ENCODE measurements at regions not wholly inside any gene's neighbourhood (a gene's known extent, or its start where the extent isn't known, plus 50 kb on each side); places are given as distances from the start of the nearest gene placed in this dataset.

GRCh38 chr1:38560457-38560856 lies 299.1 kb downstream of the RRAGC start (continued):
- TF ChIP-seq ZNF462 (CRISPR knock-in tag; IDR thresholded peaks at IDR 0.05) (no peak), STAT1 (IDR thresholded peaks at IDR 0.05; ENCODE audit: unreplicated experiment) (no peak), CREB1 (CRISPR knock-in tag; IDR thresholded peaks at IDR 0.05; ENCODE audit: low read depth) (no peak)

GRCh38 chr1:38559446-38560165 lies 300.0 kb downstream of the RRAGC start:
- H3K4me3 Mint-ChIP-seq, result peak overlapping the region; percentile 60
- Histone ChIP-seq H3K4me3 (peak overlapping the region; percentile 58), H3K36me3 (ENCODE audit: insufficient read depth) (no peaks in the 10 kb centered on the region), H3K79me2 (replicated peaks; ENCODE audit: insufficient read depth) (no peaks in the 10 kb centered on the region), H3K4me2 (peak overlapping the region; percentile 89), H3K9me2 (ENCODE audit: insufficient read depth) (peaks cover under 1% of the 10 kb centered on the region; the same call in 1 of the 2 replicates), H3K27me3 (ENCODE audit: insufficient read depth) (peaks cover 23% of the 10 kb centered on the region), H3K27ac (ENCODE audit: low read depth) (no peak overlapping the region), H2AFZ (peak overlapping the region; percentile 93), H4K20me1 (replicated peaks; ENCODE audit: insufficient read depth) (no peaks in the 10 kb centered on the region), H3K4me1 (ENCODE audit: insufficient read depth) (peaks cover 26% of the 10 kb centered on the region), H3F3A (replicated peaks; ENCODE audit: low read depth) (0 out of 2 replicates have a peak, but pooled peaks cover 11% of the 10 kb centered on the region)
- peaks cover 15% of the 10 kb centered on the region for H3K27me3 Mint-ChIP-seq (ENCODE audit: insufficient read depth, low read depth, poor library complexity)
- H3K27ac Mint-ChIP-seq, result peak overlapping the region; percentile 60; the same call in 1 of the 2 replicates
- H3K9me3 Mint-ChIP-seq, result no peaks in the 10 kb centered on the region
- peak; percentile 32 for ATAC-seq
- DNase-seq (ENCODE audit: low spot score), result peak; percentile 33
- H3K36me3 Mint-ChIP-seq (ENCODE audit: low read depth), result no peaks in the 10 kb centered on the region
- peaks cover 43% of the 10 kb centered on the region for H3K4me1 Mint-ChIP-seq
- TF ChIP-seq REST (IDR thresholded peaks at IDR 0.05; ENCODE audit: unreplicated experiment), result no peak
- no peak for TF ChIP-seq CREB1 (CRISPR knock-in tag; IDR thresholded peaks at IDR 0.05; ENCODE audit: low read depth)
- TF ChIP-seq ZNF114 (CRISPR knock-in tag; IDR thresholded peaks at IDR 0.05), result no peak

Data from GM23338 (cell line).